IPS-NIHi7 (cell line): ENCODE measurements at regions not wholly inside any gene's neighbourhood (a gene's known extent, or its start where the extent isn't known, plus 50 kb on each side); places are given as distances from the start of the nearest gene placed in this dataset.

Source experiments
- DNase-seq: peaks from one replicate; pipeline ENCODE4 v3.0.0; 2012; ENCODE audit warnings: mixed read lengths; ENCODE audit errors: extremely low spot score

DNA sequence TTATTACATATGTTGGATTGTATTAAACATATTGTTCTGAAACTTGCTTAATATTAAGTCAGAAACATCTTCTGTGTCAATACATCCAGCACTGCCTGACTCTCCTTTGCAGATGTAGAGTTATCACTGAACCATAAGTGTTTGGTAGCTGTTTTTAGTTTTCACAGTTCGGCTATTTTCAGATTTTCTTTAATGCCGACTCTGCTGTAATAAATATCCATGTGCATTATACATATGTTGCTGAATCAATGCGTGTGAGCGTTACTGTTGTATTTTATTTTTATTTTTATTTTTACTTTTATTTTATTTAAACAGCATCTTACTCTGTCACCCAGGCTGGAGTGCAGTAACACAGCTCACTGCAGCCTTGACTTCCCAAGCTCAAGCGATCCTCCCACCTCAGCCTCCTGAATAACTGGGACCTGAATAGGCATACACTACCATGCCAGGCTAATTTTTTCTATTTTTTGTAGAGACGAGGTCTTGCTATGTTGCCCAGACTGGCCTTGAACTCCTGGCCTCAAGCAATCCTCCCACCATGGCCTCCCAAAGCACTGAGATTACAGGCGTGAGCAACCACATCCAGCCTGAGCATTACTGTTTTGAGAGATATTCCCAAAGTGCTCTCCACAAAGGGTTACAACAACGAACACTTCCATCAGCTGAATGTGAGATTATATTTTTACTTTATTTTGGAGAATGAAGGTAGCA is 50.7 kb upstream of the NOCT start:
- no peak for DNase-seq

DNA sequence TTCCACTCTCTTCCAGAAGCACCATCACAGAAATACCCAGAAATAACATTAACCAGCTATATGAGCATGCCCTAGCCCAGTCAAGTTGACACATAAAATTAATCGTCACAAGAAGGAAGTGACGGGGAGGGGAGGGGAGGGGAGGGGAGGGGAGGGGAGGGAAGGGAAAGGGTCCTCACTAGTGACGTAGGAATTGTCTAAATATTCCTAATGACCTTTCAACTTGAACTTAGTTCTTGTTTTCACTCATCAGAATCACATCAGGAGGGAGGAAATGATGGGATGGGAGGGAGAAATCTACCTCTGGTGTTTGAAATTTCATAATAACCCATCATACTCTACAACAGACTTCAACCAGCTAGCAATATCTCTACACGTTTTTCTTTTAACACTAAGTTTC is 52.2 kb upstream of the NOCT start:
- no peak for DNase-seq

DNA sequence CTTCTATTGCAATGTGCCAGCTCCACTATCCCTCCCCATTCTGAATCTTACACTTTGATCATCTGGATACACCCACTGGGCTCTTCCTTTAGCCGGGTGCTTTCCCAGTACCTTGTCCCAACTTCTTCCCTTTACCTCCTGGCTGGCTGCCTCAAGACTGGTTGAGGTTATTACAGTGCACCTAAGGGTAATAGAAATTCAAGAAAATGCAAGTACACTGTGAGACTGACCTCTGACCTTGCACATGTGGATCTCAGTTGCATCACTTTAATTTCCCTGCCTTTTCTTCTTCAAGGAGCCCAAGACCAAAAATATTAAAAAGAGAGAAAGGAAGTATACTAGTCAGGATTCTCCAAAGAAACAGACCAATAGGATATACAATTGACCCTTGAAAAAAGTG is 53.9 kb upstream of the NOCT start:
- no peak for DNase-seq

DNA sequence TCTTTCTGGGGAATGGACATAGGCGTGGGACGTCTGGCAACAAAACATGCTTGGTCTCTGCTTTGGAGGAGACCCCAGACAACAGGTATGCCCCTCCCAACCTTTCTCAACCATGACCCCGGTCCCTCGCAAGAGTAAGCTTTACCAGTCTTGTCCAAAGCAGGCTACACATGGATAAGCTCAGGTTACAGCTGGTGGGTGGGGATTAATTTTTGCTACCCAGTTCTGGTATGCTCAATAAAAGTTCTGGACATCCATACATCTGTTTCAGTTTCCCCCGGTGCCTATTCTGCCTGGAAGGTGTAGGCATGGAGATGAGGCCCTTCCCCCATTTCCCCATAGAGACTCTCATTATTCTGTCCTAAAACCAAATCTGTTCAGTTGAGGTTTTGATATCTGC is 54.5 kb upstream of the NOCT start:
- DNase-seq = no peak

DNA sequence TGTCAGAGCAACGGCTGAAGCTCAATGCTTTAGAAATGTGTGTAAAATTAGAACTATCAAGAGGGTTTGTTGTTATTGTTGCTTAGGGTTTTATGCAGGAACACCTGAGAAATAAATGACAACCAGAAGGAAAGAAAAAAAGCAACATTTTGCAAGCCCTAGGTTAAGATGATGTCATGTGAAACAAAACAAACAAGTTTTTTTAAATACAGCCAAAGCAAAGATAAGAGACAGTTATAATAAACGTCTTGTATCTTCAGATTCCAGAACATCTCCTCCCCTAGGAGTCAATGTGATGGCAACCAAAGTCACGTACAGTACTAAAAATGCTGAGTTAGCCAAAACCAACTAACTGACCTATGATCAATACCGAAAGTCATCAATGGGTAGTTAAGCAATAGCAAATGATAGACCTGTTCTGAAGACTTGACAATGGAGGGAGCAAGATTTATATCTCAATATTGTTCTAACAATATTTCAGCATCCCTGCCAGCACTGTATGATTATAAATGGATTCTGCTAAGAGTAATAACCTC is 55.3 kb upstream of the NOCT start:
- DNase-seq = no peak

DNA sequence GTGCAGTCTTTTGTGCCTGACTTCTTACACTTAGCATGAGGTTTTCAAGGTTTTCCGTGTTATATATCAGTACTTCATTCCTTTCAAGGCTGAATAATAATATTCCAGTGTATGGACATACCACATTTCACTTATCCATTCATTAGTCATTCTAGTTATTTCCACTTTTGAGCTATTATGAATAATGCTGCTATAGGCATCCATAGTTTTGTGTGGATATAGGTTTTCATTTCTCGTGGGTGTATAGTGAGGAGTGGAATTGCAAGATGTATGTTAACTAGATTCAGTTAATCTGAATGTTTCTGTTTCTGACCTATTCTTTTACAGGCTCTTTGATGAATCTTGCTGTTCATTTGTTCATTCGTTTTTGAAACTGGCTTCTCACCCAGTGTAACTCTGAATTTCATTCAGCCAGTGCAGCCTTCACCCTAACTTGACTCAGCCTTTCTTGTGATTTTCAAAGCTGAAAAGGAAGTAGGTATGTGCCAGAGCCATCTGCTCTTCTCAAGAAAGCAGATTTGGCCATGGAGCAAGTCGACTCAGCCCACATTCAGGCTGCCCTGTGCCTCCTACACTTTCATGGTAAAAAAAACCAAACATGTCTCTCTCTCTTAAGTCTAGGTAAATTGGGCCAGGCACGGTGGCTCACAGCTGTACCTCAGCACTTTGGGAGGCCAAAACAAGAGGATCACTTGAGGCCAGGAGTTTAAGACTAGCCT is 56.3 kb upstream of the NOCT start:
- DNase-seq = no peak

DNA sequence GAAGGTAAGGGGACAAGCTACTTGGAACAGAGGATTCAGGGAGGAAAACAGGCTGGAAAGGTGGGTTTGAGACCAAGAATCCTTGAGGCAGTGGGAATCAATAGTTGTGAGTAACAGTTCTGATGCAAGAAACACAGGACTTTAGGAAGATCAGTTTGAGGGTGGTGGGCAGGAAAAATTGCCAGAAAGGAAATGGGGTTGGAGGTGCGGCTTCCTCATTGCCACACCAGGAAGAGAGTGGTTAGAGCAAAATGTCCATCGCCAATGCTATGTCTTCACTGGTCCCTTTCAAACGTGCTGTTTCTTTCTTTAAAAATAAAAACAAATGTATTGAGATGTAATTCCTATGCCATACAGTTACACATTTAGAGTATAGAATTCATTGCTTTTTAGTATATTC is 57.1 kb upstream of the NOCT start:
- no peak for DNase-seq

DNA sequence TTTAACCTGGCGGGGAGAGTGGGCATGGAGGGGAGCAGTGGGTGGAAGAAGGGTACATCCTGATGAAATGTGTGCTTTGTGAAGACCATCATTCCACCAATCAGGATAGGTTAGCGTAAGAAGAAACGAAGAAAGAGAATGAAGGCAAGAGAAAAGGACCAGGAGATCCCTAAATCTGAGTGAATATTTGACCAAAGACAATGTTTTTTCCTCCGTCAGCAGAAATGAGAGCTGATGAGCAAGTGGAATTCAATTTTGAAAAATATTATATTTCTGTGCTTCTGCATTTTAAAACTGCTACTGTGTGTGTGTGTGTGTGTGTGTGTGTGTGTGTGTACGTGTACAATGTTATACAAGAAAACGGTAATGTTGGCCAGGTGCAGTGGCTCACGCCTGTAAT is 58.3 kb upstream of the NOCT start:
- DNase-seq = no peak

DNA sequence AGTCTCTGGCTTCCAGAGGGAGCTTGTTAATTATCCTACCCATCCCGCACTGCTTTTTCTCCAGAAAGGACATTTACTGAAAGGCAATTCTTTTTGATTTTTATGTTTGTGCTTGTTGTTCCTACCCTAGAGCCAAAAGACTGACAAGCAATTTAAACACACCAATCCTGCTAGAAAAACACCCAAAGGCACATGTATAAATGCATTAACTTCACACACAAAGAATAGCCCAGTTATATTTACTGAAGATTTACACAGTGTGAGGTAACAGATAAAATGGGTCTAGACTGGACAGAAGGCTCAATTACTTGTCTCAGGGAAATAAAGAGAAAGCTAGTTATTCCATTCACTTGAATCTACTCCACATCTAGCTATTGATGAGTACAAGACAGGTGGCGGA is 61.2 kb upstream of the NOCT start:
- DNase-seq = no peak

DNA sequence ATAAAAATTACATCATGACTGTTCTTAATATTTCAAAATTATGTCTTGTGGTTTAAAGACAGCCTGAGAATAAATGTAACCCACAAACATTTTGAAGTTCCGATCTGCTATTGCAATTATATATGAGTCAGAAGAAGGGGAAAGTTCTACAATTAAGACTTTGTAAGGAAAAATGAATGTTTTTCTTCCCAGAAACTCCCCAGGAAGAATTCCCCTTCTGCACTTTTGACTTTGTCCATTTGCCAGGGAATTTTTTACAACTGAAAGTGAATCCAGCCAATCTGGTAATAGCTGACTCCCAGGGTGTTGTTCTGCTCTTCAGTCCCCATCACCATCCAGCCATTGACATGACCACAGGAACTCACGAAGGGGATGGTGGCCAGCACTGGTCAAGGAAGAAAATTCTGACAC is 61.6 kb upstream of the NOCT start:
- DNase-seq = no peak

DNA sequence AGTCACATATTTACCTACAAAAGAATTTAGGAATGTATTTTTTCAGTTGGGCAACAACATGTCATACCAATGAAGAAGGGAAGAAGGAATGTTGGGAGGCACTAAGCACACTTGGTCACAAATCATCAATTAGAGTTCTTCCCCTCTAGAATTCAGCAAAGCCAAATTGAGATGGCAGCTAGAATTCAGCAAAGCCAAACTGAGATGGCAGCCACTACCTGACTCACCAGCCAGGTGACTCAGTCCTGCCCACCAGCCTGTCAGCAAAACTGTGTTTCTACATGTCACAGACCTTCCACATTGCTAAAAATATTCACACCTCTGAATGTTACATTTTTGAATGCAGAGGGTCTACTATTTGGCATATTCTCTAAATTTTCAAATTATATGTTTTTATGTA is 63.2 kb upstream of the NOCT start:
- no peak for DNase-seq

DNA sequence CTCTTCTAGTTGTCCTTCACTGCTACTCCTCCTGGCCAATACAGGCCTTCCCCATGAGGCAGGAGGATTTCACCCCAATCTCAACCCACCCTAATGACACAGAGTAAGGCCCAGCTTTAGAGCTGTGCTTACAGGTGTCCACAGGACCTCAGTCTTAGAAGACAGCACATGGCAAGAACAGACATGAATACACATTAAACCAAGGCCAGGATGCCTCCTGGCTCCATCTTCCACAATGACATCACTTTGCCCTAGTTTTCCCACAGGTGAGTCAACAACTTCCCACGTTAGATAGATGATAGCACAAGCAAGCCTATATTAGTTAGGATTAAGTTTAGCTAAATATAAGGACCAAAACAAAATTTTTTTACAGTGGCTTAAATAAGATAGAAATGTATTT is 63.8 kb upstream of the NOCT start:
- no peak for DNase-seq

DNA sequence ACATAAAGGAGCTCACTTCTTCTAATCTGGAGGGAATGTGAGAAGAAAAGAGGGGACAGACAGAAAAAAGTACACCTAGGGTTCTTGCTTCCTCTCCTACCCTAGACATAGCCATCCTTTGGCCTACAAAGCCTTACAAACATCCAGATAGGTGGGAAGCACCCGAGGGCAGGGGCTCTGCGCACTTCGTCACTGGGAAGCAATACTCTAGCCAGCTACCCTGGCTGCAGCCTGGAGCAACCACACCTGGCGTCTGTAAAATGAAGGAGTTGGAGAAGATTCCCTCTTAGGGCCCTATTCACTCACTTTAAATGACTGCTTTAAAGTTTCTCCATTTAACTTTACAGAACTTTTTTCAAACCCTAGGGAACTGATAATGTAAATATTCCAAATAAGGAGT is 65.7 kb upstream of the NOCT start:
- no peak for DNase-seq

DNA sequence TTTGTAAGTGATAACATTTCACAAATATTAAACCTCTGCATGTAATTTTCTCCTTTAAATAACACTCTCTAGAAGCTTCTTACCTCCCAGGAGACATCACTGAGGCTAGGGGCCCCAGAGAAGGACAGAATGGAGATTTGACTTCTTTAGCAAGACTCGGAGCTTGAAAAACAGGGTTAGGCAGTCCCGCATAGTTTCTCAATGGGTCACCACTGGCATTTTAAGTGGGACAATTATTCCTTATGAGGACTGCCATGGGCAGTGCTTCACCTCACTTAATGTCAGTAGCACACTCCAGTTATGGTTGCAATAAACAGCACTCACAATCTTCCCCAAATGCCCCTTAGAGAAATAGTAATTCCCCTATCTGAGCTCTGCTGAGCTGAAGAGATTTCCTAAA is 66.7 kb upstream of the NOCT start:
- no peak for DNase-seq

DNA sequence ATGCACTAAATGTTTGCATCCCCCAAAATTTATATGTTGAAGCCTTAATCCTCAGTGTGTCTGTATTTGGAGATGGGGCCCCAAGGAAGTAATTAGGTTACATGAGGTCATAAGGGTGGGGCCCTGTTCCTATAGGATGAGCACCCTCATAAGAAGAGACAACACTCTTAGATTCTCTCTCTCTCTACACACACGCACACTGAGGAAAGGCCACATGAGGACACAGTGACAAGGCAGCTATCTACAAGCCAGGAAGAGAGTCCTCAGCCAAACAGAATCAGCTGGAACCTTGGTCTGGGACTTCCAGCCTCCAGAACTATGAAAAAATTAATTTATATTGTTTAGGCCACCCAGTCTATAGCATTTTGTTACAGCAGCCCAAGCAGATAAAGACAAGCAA is 69.3 kb upstream of the NOCT start:
- no peak for DNase-seq

DNA sequence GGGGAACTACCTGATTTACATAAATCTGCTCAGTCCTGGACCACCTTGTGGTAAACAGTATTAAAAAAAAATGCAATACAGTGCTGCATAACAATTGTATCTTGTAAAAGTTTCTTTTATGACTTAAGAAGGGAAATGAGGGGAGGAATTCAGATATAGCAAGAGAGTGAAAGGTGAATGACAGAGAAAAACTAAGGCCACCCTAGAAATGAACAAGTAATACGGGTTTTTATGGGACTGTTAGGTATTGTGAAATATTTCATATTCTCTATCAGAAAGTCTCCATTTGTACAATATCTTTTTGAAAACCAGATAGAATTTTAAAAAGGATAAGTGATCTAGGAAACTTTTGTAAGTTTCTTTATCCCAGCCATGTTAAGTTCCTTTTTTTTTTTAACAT is 69.7 kb upstream of the NOCT start:
- no peak for DNase-seq

DNA sequence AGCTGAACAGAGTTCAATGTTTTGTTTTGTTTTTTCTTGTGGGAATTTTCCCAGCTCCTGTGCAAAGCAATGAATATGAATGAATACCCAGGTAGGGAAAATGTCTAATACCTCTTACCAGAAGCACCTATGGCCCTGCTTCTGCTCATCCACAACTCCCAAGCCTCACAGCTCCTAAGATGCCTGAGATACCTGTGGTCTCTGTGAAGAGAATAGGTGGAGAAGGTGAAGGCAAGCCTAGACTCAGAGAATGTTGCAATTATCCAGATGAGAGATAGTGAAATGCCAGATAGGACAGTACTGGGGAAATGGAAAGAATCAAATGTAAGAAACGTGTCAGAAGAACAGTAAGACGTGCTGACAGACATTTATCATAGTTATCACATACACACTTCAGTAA is 70.2 kb upstream of the NOCT start:
- no peak for DNase-seq

DNA sequence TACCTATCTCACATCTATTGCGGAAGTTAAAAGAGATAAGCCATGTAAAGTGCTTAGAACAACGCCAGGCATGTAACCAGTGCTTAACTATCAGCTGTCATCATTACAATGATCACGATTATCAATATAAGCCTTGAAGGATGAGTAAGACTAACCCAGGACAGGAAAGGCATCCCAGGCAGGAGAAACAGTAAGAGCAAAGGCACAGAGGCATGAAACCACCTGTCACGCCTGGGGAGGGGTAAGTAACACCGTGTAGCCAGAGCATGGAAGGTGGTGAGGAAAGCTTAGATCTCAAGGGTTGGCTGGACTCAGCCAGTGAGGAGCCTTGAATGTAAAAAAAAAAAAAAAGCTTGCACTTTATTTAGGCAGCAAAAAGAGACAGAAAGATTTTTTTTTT is 71.7 kb upstream of the NOCT start:
- DNase-seq = no peak

DNA sequence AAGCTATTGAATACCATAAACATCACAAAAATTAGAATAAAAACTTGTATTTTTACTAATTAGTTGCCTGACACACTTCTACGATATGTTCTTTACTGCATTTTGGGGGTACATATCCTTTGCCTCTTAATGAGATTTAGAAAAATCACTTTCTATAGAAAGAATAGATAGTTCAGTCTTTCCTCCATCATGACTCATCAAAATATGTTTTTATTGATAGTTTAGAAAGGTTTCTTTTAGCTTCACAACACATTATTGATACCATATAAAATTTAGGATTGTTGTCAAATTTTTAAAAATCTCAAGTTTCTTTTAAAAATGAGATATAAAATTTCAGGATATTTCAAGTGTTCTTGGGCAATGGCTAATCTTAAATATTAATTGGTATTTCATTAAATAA is 74.5 kb upstream of the NOCT start:
- no peak for DNase-seq

DNA sequence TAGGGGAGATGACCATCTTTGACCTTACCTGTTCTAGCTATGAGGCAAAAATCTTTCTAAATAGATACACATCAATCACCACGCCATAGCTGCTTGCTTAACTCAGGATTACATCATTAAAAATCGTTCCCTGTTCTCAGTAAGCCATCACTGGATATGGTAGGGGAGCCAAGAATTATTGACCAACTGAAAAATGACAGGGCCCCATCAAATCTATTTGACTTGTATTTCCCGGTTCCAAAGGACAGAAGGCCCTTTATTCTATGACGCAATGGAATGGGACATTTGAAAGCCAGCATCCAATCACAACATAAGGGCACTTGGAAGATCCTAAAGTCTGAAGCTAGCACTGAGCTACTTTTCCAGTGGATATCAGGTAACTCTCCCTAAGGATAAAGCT is 75.6 kb upstream of the NOCT start:
- DNase-seq = no peak

DNA sequence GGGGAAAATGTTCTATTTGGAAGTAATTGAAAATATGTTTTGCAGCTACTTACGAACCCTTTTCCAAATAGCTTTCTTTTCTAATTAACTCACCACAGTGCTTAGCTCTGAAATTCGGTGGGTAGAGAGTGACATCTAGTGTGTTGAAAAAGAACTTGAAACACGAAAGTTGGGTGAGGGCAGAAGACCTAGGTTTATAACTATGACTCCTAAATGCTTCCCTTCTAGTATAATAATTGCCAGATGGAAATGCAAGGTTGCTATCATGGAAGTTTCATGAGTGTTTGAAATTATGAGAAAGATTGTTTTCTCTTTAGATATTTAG is 77.3 kb upstream of the NOCT start:
- DNase-seq = peak; percentile 39

DNA sequence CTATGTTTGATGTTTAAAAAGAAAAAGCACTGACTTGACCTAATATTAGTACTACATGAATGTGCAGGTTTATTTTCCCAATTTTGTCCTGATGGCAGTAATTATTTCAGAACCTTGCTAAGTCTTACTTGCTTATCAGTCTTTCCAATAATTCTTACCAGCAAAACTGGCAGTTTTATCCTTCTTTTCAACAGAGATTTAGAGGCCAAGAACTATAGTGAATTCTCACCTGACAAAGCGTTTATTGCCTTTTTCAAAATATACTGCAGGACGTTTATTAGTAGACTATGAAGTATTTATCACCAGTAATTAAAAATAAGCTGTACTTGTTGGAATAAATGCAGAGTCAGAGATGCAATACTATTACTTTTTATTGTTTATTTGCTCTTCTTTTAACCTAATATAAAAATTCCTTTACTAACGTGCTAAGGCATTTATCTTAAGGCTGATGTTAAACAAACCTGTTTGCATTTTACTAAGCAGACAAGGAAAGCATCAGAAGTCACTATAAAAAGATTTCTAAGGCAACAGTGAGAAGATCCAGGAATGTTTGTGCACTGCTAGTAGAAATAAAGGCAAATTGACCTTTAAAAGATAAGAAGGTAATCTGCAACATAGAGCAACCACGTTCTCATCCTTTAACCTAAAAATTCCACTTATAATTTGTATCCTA is 80.3 kb upstream of the NOCT start:
- DNase-seq = no peak

DNA sequence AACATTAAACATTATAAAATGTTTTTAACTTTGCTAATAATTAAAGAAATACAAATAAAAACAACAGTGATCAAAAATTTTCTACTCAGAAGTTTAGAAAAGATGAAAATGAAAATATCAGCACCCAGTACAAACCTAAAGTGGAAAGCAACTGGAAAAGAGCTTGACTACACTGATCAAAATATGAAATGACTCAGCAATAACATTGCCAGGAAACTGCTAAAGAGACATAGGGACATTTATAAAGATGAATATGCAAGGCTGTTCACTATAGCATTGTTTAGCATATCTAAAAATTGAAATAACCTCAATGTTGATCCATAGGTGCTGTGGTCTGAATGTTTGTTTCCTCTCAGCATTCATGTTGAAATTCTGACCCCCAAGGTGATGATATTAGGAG is 88.5 kb upstream of the NOCT start:
- DNase-seq = no peak
